Fibroblast of skin of abdomen (primary cell): ENCODE measurements at regions not wholly inside any gene's neighbourhood (a gene's known extent, or its start where the extent isn't known, plus 50 kb on each side); places are given as distances from the start of the nearest gene placed in this dataset.

Experiments used
- DNase-seq: peaks from one replicate; pipeline ENCODE4 v3.0.0-alpha.2; 2013

DNA sequence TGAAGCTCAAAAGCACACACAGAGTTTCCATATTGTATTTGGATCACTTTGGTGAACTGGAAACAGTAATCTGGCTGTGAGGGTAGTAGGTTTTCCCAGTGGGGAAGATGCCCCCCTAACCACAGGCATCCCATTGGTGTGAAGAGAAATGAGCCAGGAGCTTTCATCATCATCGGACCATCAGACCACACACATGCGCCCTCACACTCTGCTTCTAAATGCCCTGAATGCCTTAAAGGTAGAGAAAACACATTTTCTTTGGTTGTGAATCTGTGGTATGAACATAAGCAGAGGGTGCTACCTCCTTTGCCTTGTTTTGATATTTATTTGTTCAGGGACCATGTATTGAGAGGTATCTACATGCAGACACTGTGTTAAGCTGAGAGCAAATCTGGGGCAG, 79.0 kb upstream of the DNAH14 start:
- DNase-seq: no peak

DNA sequence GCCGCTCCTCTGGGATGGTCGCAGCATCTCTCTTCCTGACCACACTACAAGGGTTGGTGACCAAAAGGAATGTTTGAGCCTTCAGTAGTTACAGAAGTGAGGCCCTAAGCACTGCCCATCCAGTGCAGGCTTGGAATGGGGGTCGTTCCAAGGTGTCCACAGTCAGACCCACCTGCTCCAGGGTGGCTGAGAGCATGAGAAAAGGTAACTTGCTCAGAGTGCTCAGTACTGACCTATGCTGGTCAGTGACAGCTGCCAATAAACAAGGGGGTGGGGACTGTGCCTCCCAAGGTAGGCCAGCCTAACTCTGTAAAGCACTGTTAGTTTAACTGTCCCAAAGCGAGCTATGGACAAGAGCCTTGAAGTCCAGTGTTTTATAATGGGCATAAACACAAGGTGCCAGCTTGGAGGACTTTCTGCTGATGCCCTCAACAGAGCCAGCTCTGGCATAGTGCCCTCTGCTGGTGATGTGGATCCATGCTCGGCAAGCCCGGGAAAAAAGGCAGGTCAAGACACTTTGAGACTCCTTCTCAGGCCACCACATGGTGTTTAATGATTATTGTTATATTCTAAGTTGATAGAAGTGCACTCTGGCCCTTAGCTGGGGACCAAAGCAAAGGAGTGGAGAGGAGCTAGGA, 78.1 kb upstream of the DNAH14 start:
- DNase-seq: peak; percentile 38

DNA sequence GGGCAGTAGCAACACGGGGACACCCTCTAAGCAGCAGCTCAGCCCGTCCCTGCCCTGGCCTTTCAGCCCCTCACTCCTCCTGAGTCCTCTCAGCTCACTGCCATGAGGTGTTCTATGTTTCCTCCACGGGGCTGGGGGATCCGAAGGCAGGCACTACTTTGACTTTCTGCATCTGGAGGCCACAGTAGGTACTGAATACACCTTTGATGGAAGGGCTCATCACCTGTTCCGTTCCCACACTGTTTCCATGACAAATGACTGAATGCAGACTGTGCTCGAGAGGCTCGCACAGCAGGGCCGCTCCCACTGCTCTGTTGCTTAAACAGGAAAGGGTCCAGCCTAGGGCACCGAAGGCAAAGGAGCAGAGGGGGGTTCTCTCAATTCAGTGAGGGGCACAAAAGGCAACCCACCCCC, 77.6 kb upstream of the DNAH14 start:
- DNase-seq: no peak

DNA sequence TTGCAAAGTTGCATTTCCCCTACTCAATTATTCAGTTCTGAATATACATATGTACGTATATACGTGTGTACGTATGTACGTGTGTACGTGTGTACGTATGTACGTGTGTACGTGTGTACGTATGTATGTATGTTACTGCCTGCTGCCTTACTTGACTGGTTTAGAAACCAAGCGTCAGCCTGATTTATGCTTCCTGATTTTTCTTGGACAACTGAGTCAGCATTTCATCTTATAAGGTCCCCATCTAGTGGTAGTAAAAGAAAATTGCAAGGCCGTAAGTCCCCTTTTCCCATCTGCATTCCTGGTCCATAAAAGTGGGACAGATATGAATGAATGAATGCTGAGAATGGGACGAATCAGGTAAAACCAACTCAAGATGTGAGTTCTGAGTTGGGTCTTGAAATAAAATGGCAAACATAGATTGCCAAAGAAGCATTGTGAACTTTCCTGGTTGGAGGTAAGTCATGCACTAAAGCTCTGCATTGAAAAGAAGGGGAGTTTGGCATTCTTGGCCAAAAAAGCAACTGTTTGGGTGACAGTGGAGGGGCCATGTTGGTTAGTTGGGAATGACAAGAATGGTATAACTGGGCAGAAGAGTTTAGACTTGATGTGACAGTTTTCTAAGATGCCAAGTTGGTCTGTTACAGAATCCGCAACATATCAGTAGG, 76.4 kb upstream of the DNAH14 start:
- peak; percentile 67 for DNase-seq

DNA sequence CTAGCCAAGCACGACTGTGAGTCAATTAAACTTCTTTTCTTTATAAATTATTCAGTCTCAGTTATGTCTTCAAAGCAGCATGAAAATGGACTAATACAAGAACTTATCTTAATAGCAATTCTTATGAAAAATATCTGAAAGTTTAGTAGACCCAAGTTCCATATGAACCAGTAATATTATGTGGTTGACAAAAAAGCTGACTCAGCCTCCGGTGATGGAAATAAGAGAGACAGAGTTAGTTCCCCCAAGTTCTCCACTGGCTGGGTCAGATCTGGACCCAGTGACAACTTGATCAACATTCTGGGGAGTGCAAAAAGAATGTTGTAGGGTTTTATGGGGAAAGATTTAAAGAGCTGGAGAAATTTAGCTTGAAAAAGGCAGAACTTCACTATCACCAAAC, 72.5 kb upstream of the DNAH14 start:
- no peak for DNase-seq

DNA sequence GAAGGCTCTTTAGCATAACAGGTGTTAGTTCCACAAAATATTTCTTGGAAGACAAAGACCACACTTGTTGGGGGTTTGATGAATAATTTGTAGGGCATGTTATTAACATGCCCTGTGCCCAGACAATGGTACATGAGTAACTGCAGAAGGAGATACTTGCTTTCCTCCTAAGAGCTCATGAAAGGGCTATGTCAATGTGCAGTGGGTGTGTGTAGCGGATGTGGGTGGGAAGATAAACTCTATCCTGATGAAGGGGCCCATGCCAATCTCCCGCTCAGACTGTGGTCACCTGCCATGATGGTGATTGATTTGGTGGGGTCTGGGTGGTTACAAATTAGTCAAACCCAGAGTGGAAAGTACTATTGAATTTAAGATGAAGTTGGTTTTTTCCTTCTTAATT, 69.8 kb upstream of the DNAH14 start:
- DNase-seq: no peak

DNA sequence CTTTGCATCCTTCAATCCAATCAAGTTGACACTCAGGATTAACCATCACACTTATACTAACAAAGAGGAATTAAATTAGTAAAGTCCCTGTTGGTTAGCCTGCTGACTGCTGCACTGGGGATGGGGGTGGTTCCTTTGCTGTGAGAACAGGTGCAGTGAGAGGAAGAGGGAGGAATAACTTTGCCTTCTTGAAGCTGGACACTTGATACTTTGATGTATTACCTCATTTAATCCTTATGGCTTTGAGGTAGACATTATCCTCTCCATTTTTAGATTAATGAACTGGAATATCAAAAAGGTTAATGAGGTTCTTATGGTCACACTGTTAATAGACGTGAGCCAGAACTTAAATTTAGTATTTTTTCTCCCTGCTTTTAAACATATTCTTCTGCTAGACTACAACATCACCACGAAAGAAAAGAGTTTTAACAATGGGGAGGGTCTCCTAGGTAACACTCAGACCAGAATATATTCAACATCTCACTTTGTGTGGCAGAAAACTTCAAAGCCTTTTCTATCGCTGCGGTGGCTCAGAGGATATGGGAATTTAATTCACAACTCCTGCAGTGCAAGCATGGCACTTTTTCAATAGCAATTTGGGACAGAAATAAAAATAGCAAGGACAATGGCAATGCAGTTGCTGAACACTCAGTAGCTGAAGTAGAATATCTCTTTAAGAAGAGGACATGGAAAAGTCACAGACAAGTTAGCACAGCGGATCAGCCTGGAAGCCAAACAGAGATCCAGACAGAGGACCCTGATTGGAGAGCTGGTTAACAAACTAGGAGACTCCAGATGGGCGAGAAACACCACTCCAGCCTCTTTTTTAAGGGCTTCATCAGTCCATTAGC, 68.8 kb upstream of the DNAH14 start:
- no peak for DNase-seq

DNA sequence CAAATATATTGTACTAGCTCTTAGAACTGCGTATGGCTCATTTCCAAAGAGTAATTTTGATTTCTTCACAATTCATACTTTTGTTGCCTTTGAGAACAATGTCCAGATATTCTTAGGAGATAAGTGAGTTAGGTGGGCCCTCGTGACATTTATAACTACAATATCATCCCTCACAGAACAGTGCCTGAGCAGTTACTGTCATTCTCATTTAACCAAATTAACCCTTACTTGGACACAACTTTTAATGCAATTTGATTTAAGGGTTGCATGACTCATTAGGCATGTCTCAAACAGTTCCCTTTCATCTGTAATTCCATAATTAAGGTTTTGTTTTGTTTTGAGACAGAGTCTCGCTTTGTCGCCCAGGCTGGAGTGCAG, 68.1 kb upstream of the DNAH14 start:
- DNase-seq: no peak

DNA sequence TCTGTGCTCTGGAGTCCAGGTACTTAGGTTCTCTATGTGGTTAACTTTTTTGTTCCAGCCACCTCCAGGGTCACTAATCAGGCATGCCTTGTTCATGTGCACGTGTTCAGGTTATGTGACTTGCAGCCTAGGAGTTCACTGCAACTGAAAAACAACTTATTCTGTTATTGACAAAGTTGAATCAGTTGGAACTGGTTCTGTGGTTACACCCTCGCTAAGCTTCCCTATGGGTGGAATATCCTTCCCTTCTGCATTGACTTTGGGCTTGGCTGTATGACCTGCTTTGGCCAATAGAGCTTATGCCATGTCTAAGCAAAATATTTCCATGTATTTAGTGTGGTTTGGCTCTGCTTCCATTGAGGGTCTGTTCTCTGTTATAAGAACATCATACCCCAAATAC, 66.0 kb upstream of the DNAH14 start:
- no peak for DNase-seq

DNA sequence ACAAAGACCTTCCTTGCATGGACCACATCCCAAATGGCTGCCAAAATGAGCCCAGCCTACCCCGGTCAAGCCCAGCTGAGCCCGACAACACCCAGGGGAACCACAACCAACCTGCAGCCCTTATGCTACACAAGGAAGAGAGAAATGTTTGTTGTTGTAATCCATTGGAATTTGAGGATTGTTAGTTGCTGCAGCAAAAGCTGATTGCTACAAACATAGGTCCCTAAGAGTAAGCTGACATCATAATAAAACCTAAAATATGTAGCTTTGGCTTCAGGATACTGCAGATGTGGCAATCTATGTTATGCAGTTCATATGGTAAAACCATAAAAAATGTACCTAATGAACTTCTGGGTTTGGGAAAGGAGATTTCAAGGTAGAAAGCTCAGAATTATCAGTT, 65.5 kb upstream of the DNAH14 start:
- peak; percentile 22 for DNase-seq

DNA sequence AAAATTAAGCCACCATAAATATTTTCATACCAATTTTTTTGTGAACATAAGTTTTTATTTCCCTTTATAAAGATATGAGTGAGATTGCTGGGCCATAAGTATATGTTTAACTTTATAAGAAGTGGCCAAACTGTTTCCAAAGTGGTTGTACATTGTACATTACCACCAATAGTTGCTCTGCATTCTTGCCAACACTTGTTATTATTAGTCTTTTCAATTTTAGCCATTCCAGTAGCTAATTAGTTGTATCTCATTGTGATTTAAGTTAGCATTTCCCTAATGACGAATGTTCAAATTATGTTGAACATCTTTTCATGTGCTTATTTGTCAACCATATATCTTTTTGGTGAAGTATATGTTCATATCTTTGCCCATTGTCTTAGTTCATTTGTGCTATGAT, 64.0 kb upstream of the DNAH14 start:
- no peak for DNase-seq

DNA sequence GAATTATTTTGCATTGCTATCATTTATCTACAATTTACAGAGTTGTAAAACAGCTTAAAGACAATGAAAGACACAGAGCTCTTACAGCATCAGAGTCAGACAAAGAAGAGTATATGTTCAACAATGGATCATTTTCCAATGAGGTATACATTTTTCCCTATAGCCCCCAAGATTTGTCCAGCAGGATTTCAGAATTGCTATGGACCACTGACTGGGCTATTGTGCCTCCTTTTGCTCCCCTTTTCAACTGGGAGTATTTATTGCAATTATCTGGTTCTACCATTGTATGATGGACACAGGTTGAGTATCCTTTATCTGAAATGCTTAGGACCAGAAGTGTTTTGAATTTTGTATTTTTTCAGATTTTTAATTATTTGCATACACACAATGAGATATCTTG, 62.5 kb upstream of the DNAH14 start:
- DNase-seq: no peak

DNA sequence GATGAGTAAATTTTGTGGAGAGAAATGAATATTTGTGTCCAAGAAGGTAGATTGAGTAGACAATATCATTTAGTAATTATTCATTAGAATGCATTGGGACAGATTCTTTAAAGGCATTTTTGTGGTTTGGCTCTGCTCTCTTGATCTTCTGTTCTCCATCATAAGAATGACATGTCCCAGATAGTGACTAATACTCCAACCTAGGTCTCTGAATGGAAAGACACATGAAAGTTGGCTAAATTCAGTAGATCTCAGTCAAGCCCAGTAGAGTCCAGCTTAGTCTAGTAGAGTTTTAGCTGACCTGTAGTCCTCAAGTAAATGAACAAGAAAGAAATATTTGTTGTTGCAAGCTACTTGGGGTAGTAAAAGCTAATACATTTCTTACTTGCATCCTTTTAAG, 61.8 kb upstream of the DNAH14 start:
- DNase-seq: peak; percentile 59

DNA sequence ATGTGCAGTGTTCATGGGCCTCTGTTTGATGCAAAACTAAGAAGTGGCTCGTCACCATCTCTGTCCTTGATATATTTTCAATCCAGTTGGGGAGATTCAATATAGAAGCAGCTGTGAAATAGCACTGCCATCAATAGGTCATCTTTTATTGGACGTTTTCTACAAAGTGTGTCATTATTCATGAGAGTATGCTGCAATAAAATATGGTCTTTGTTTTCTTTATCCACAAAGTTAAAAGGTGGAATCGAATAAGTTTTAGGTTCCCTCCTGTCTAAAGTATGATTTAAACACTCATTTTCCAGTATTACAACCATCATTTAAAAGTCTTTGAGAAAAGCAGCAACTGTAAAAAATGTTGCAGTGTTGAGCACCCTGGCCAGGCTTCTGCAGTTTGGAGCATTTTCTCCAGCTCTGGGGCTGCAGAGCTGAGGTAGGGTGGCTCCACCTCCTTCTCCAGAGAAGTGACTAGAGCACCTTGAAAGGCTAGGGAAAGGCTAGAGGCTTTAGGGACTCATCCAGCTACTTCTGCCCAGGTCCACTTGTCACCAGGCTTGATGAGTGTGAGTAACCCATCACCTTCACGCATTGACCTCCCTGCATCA, 56.5 kb upstream of the DNAH14 start:
- no peak for DNase-seq

DNA sequence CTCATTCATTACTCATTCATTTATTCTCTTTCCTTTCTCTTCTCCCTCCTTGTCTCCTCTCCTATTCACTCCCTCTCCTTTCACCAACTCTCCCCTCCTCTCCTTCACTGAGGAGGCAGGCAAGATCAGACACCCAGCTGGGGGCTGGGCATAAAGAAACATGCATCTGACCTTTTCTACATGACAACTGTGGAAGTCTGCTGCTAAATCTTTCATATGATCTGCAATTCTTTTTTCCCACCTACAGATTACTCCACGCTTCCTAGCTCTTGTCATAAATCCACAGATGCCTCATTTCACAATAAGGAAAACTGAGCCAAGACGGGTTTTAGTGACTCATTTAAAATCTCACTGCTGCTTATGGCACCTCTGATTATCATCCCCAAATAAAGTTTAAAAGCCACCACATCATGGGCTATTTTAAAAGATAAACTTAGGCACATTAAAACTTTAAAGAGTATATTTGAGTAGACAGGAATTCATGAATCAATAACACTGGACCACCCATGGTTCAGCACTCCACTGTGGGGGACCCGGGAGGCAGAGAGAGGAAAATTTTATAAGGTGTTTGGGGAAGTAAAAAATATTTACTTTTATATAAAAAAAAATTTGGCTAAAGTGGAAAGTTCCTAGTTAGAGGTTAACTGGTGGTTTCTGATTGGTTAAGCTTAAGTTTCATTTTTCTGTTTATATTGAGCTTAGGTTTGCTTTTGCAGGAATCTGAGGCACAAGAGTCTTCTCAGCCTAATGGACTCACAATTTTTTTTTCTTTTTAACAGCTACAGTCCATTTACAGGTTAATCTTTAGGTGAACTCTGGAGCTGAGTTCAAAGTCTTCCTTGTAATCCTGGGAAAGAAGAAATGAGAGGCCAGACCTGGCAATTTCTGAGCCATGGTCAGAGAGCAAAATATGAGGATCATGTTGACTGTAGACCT, 55.8 kb upstream of the DNAH14 start:
- DNase-seq: peak; percentile 68

DNA sequence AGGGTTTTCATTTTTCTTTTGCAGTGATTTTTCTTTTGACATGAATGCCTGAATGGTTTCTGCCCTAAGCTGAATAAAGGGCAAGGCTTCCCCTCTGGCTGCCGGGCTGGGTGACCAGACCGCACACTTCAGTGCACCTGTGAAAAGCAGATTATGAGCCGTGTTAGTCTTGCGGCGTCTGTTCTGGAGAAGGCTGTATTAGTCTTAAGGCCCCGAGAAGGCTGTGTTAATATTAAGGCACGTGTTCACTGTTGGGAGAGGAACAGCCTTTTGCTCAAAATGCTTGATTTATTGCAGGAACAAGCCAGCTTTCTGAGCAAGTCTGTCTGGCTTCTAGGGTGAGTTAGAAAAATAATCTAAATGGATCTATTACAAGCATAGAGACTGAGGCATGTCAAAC, 54.7 kb upstream of the DNAH14 start:
- DNase-seq: no peak

DNA sequence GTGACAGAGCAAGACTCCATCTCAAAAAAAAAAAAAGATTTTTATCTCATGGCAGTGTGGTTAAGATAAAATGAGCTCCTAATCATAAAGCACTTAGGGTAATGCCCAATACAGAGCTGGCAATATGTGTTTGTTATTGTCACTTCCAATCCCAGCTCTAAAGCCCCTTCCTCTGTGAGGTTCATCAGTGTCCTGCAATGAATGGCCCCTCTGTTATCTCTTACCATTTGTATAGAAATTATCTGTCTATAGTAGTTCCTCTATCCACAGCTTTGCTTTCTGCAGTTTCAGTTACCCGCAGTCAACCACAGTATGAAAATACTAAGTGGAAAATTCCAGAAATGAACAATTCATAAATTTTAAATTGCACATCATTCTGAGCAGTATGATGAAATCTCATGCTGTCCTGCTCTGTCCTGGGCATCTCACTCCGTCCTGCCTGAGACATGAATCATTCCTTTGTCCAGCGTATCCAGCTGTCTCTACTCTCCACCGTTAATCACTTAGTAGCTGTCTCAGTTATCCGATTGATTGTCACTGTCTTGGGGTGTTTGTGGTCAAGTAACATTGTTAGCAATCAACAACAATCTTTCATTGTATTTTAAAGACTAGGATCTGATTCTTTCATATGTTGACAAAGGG, 50.2 kb upstream of the DNAH14 start:
- peak; percentile 87 for DNase-seq
